Cardiac muscle cell (in vitro differentiated cells and primary cell): ENCODE measurements at regions not wholly inside any gene's neighbourhood (a gene's known extent, or its start where the extent isn't known, plus 50 kb on each side); places are given as distances from the start of the nearest gene placed in this dataset.
"Not testable (repeated sequence)": the region's sequence is repeated elsewhere in the genome, so short reads cannot be mapped to it uniquely, and the experiment has no call there.

Source experiments
- DNase-seq, 2 donors: peaks; one replicate each; pipeline versions ENCODE4 v3.0.0 to v3.0.0-alpha.2; 2010 to 2017; ENCODE audit warnings: low read depth in 1 of 2, low spot score in 1 of 2
- H3K27ac ChIP-seq: fragments of 200-600 bp; sonication (generic); 2 replicates; pipeline ENCODE4 v1.5.1; 2016
- H3K27me3 ChIP-seq: fragments of 200-600 bp; sonication (generic); 2 replicates; pipeline ENCODE4 v1.6.0; 2016; ENCODE audit warnings: control low read depth
- H3K36me3 ChIP-seq: fragments of 200-600 bp; sonication (generic); 2 replicates; pipeline ENCODE4 v1.5.1; 2016; ENCODE audit warnings: control low read depth
- H3K4me1 ChIP-seq: fragments of 200-600 bp; sonication (generic); 2 replicates; pipeline ENCODE4 v1.8.1; 2017; ENCODE audit warnings: low read depth, mild to moderate bottlenecking, mixed run types
- H3K4me3 ChIP-seq: fragments of 200-600 bp; sonication (generic); 2 replicates; pipeline ENCODE4 v1.5.1; 2016; ENCODE audit warnings: mild to moderate bottlenecking
- H3K9me3 ChIP-seq: fragments of 200-600 bp; sonication (generic); 2 replicates; pipeline ENCODE4 v1.5.1; 2017; ENCODE audit warnings: low read depth, mild to moderate bottlenecking, control low read depth
- TF ChIP-seq, protein P1 (sequence below): IDR thresholded peaks from 2 replicates; pipeline ENCODE4 v1.5.1; 2012; ENCODE audit warnings: low read depth, mild to moderate bottlenecking, low read length

DNA sequence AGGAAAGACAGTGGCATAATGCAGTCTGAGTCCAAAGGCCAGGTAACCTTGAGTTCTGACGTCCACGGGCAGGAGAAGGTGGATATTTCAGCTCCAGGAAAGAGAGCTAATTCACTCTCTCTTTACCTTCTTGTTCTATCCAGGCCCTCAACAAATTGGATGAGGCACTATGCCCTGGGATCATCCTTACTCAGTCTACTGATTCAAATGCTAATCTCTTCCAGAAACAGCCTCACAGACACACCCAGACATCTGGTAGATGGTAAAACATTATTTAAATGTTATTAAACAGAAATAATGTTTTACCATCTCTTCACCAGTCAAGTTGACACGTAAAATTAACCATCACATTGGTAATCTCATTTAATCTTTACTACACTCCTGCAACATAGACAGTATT is 73.0 kb downstream of the RBM11 start:
- Histone ChIP-seq H3K36me3 (no peaks in the 10 kb centered on the region), H3K27ac (no peak overlapping the region), H3K27me3 (no peaks in the 10 kb centered on the region), H3K4me3 (no peak overlapping the region), H3K4me1 (no peaks in the 10 kb centered on the region), H3K9me3 (no peaks in the 10 kb centered on the region)
- TF ChIP-seq, protein P1, sequence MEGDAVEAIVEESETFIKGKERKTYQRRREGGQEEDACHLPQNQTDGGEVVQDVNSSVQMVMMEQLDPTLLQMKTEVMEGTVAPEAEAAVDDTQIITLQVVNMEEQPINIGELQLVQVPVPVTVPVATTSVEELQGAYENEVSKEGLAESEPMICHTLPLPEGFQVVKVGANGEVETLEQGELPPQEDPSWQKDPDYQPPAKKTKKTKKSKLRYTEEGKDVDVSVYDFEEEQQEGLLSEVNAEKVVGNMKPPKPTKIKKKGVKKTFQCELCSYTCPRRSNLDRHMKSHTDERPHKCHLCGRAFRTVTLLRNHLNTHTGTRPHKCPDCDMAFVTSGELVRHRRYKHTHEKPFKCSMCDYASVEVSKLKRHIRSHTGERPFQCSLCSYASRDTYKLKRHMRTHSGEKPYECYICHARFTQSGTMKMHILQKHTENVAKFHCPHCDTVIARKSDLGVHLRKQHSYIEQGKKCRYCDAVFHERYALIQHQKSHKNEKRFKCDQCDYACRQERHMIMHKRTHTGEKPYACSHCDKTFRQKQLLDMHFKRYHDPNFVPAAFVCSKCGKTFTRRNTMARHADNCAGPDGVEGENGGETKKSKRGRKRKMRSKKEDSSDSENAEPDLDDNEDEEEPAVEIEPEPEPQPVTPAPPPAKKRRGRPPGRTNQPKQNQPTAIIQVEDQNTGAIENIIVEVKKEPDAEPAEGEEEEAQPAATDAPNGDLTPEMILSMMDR: no peak
- DNase-seq: no peak

DNA sequence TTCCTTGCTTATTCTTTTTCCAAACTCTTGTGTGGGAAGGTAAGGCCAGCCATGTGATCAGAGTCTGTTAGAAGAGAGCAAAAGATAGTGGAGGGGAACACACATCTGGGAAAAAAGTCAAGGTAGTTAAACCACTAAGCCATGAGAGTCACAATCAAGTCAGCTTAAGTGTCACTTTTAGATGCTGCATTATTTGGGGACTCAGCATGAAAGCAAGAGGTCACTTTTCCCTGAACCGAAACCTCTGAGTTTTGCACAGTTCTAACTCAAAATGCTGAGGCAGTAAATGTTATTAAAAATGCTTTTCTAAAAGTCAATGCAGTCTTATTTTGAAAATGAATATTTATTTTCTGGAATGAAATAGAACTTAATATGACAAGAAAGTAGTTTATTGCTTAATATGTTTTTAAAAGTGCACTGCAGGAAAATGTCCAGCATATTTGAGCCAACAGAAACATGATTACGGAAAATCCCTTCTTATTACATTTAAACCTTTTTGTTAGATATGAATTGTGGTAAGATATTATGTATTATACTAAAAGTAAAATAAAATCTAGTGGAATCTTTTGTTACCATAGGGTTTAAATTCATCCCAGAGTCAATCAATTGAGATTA is 69.3 kb downstream of the RBM11 start:
- peaks cover 6% of the 10 kb centered on the region for H3K27me3 ChIP-seq
- DNase-seq: no peak
- TF ChIP-seq, protein P1: no peak
- no peak overlapping the region for H3K4me3 ChIP-seq
- no peaks in the 10 kb centered on the region for H3K9me3 ChIP-seq
- no peak overlapping the region for H3K27ac ChIP-seq
- no peaks in the 10 kb centered on the region for H3K36me3 ChIP-seq
- H3K4me1 ChIP-seq: no peaks in the 10 kb centered on the region

DNA sequence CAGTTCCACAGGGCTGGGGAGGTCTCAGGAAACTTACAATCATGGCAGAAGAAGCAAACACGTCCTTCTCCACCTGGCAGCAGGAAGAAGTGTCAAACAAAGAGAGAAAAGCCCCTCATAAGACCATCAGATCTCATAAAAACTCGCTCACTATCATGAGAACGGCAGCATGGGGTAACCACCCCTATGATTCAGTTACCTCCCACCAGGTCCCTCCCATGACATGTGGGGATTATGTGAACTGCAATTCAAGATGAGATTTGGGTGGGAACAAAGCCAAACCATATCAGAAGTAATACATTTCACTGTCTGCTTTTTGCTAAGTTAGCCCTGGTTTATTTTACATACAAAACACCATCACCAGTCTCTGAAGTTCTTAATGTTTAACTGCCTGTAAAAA is 68.5 kb downstream of the RBM11 start:
- no peaks in the 10 kb centered on the region for H3K4me1 ChIP-seq
- peaks cover 9% of the 10 kb centered on the region for H3K27me3 ChIP-seq
- H3K9me3 ChIP-seq: no peaks in the 10 kb centered on the region
- DNase-seq: no peak
- no peak overlapping the region for H3K4me3 ChIP-seq
- no peaks in the 10 kb centered on the region for H3K36me3 ChIP-seq
- TF ChIP-seq, protein P1: no peak
- H3K27ac ChIP-seq: no peak overlapping the region

DNA sequence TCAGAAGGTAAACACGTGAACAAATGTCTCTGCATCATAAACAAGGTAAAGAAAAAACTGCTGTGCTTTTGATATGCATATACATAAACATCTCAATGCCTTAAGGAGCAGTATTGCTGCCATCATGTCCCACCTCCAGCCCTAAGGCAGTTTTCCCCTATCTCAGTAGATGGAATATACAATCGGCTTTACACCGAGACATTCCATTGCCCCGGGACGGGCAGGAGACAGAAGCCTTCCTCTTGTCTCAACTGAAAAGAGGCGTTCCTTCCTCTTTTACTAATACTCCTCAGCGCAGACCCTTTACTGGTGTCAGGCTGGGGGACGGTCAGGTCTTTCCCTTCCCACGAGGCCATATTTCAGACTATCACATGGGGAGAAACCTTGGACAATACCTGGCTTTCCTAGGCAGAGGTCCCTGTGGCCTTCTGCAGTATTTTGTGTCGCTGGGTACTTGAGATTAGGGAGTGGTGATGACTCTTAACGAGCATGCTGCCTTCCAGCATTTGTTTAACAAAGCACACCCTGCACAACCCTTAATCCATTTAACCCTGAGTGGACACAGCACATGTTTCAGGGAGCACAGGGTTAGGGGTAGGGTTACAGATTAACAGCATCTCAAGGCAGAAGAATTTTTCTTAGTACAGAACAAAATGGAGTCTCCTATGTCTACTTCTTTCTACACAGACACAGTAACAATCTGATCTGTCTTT is 65.4 kb downstream of the RBM11 start:
- H3K27ac ChIP-seq, H3K4me3 ChIP-seq, DNase-seq, H3K27me3 ChIP-seq, H3K36me3 ChIP-seq, H3K4me1 ChIP-seq, H3K9me3 ChIP-seq: not testable (repeated sequence)
